NCI-H526 treated with DMSO at 0.1 percent for 48 hours (cell line): ENCODE measurements at regions not wholly inside any gene's neighbourhood (a gene's known extent, or its start where the extent isn't known, plus 50 kb on each side); places are given as distances from the start of the nearest gene placed in this dataset.

Experiments used
- DNase-seq: peaks from one replicate; lab custom pipeline; 2025; lab: John Stamatoyannopoulos, UW

- no peak for DNase-seq
Measured at GRCh38 chr14:71202881-71203280, 295.6 kb downstream of the PCNX1 start.

GRCh38 chr14:71203306-71203705, 296.0 kb downstream of the PCNX1 start:
- DNase-seq = no peak

GRCh38 chr14:71204231-71204630, 297.0 kb downstream of the PCNX1 start:
- DNase-seq = no peak

GRCh38 chr14:71204768-71205167, 297.5 kb downstream of the PCNX1 start:
- DNase-seq = no peak

- DNase-seq = no peak
Measured at GRCh38 chr14:71206123-71206522, 298.9 kb downstream of the PCNX1 start.

GRCh38 chr14:71206766-71207371, 299.6 kb downstream of the PCNX1 start:
- no peak for DNase-seq

GRCh38 chr14:71208702-71209357, 301.6 kb downstream of the PCNX1 start:
- no peak for DNase-seq

GRCh38 chr14:71209888-71210287, 302.6 kb downstream of the PCNX1 start:
- DNase-seq = no peak

GRCh38 chr14:71212093-71212492, 304.8 kb downstream of the PCNX1 start:
- DNase-seq = no peak

- no peak for DNase-seq
Measured at GRCh38 chr14:71212683-71213107, 305.4 kb downstream of the PCNX1 start.

- no peak for DNase-seq
Measured at GRCh38 chr14:71214241-71214640, 307.0 kb downstream of the PCNX1 start.

GRCh38 chr14:71220462-71220861, 313.2 kb downstream of the PCNX1 start:
- no peak for DNase-seq

- DNase-seq = no peak
Measured at GRCh38 chr14:71221119-71221518, 313.9 kb downstream of the PCNX1 start.

- no peak for DNase-seq
Measured at GRCh38 chr14:71225113-71225512, 317.9 kb downstream of the PCNX1 start.

- DNase-seq = no peak
Measured at GRCh38 chr14:71228711-71229110, 321.5 kb downstream of the PCNX1 start.

GRCh38 chr14:71229875-71230274, 322.6 kb downstream of the PCNX1 start:
- DNase-seq = no peak

GRCh38 chr14:71230897-71231296, 323.6 kb downstream of the PCNX1 start:
- DNase-seq = no peak

GRCh38 chr14:71231521-71232393, 324.5 kb downstream of the PCNX1 start:
- DNase-seq = no peak

GRCh38 chr14:71232506-71232905, 325.2 kb downstream of the PCNX1 start:
- DNase-seq = no peak

GRCh38 chr14:71235875-71236274, 328.6 kb downstream of the PCNX1 start:
- no peak for DNase-seq

GRCh38 chr14:71236487-71236886, 329.2 kb downstream of the PCNX1 start:
- DNase-seq = no peak

- no peak for DNase-seq
Measured at GRCh38 chr14:71237556-71237955, 330.3 kb downstream of the PCNX1 start.

- DNase-seq = no peak
Measured at GRCh38 chr14:71238835-71239234, 331.6 kb downstream of the PCNX1 start.
